ENCODE measurements at regions not wholly inside any gene's neighbourhood (a gene's known extent, or its start where the extent isn't known, plus 50 kb on each side); places are given as distances from the start of the nearest gene placed in this dataset.

DNA sequence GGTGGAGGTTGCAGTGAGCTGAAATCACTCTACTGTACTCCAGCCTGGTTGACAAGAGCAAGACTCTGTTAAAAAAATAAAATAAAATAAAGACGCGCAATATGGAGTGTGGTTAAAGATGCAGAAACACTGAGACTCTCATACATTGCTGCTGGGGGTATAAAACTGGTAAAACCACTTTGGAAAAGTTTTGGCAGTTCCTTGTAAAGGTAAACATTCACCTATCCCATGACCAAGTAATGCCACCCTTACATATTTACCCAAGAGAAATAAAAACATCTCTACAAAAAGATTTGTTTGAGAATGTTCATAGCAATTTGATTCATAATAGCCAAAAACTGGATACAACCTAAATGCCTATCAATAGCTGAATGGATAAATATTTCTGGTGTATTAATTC is 398.5 kb downstream of the PDCD6IP start:
- H3K79me2 ChIP-seq (replicated peaks; ENCODE audit: insufficient read depth): no peaks in the 10 kb centered on the region
- H3K9me2 ChIP-seq (ENCODE audit: insufficient read depth): no peaks in the 10 kb centered on the region
- H3K27ac ChIP-seq (ENCODE audit: low read depth): no peak overlapping the region
- H3K4me2 ChIP-seq: no peak overlapping the region
- Mint-ChIP-seq H3K27ac (no peak overlapping the region), H3K27me3 (ENCODE audit: insufficient read depth, low read depth, poor library complexity) (no peaks in the 10 kb centered on the region), H3K4me3 (no peak overlapping the region), H3K36me3 (ENCODE audit: low read depth) (no peaks in the 10 kb centered on the region), H3K4me1 (no peaks in the 10 kb centered on the region), H3K9me3 (no peaks in the 10 kb centered on the region)
- H3K4me3 ChIP-seq: no peak overlapping the region
- no peaks in the 10 kb centered on the region for H3K4me1 ChIP-seq (ENCODE audit: insufficient read depth)
- no peaks in the 10 kb centered on the region for H3K36me3 ChIP-seq (ENCODE audit: insufficient read depth)
- DNase-seq (ENCODE audit: low spot score) (no peak), ATAC-seq (no peak)
- H4K20me1 ChIP-seq (replicated peaks; ENCODE audit: insufficient read depth): no peaks in the 10 kb centered on the region
- H3F3A ChIP-seq (replicated peaks; ENCODE audit: low read depth): no peaks in the 10 kb centered on the region
- no peak overlapping the region for H2AFZ ChIP-seq
- no peak for TF ChIP-seq ZNF462 (CRISPR knock-in tag; IDR thresholded peaks at IDR 0.05)
- TF ChIP-seq, protein P1, sequence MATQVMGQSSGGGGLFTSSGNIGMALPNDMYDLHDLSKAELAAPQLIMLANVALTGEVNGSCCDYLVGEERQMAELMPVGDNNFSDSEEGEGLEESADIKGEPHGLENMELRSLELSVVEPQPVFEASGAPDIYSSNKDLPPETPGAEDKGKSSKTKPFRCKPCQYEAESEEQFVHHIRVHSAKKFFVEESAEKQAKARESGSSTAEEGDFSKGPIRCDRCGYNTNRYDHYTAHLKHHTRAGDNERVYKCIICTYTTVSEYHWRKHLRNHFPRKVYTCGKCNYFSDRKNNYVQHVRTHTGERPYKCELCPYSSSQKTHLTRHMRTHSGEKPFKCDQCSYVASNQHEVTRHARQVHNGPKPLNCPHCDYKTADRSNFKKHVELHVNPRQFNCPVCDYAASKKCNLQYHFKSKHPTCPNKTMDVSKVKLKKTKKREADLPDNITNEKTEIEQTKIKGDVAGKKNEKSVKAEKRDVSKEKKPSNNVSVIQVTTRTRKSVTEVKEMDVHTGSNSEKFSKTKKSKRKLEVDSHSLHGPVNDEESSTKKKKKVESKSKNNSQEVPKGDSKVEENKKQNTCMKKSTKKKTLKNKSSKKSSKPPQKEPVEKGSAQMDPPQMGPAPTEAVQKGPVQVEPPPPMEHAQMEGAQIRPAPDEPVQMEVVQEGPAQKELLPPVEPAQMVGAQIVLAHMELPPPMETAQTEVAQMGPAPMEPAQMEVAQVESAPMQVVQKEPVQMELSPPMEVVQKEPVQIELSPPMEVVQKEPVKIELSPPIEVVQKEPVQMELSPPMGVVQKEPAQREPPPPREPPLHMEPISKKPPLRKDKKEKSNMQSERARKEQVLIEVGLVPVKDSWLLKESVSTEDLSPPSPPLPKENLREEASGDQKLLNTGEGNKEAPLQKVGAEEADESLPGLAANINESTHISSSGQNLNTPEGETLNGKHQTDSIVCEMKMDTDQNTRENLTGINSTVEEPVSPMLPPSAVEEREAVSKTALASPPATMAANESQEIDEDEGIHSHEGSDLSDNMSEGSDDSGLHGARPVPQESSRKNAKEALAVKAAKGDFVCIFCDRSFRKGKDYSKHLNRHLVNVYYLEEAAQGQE (IDR thresholded peaks at IDR 0.05; ENCODE audit: unreplicated experiment): no peak
- no peak for TF ChIP-seq STAT1 (IDR thresholded peaks at IDR 0.05; ENCODE audit: unreplicated experiment)
- TF ChIP-seq ZNF114 (CRISPR knock-in tag; IDR thresholded peaks at IDR 0.05): no peak
- TF ChIP-seq POLR2AphosphoS5 (IDR thresholded peaks at IDR 0.05; ENCODE audit: low read depth): no peak
- TF ChIP-seq CTCF (conservative IDR thresholded peaks at IDR 0.05; ENCODE audit: low read depth in 2 of 2): no peak
- no peak for TF ChIP-seq ZNF331 (CRISPR knock-in tag; IDR thresholded peaks at IDR 0.05; ENCODE audit: low read depth)
- TF ChIP-seq NANOG (IDR thresholded peaks at IDR 0.05; ENCODE audit: borderline replicate concordance): no peak
- no peaks in the 10 kb centered on the region for H3K27me3 ChIP-seq (ENCODE audit: insufficient read depth)

Measured in GM23338 (cell line).